ENCODE measurements at regions not wholly inside any gene's neighbourhood (a gene's known extent, or its start where the extent isn't known, plus 50 kb on each side); places are given as distances from the start of the nearest gene placed in this dataset.
A peak's percentile ranks its signal among the peaks of the same experiment; 100 is the strongest.
"Not testable (repeated sequence)": the region's sequence is repeated elsewhere in the genome, so short reads cannot be mapped to it uniquely, and the experiment has no call there.

DNA sequence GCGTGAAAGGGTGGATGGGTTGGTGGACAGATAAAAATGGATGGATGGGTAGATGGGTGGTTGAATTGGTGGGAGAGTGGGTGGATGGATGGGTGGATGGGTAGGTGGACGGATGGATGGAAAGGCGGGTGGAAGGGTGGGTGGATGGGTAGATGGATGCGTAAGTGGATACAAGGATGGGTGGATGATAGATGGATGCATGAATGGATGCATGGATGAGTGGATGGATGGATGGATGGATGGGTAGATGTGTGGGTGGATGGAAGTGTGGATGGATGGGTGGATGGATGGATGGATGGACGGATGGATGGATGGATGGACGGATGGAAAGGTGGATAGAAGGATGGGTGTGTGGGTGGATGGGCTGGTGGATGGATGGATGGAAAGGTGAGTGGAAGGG lies 77.0 kb upstream of the GRK3 start:
- DNase-seq (ENCODE audit: low read depth in 2 of 2), result no peak

DNA sequence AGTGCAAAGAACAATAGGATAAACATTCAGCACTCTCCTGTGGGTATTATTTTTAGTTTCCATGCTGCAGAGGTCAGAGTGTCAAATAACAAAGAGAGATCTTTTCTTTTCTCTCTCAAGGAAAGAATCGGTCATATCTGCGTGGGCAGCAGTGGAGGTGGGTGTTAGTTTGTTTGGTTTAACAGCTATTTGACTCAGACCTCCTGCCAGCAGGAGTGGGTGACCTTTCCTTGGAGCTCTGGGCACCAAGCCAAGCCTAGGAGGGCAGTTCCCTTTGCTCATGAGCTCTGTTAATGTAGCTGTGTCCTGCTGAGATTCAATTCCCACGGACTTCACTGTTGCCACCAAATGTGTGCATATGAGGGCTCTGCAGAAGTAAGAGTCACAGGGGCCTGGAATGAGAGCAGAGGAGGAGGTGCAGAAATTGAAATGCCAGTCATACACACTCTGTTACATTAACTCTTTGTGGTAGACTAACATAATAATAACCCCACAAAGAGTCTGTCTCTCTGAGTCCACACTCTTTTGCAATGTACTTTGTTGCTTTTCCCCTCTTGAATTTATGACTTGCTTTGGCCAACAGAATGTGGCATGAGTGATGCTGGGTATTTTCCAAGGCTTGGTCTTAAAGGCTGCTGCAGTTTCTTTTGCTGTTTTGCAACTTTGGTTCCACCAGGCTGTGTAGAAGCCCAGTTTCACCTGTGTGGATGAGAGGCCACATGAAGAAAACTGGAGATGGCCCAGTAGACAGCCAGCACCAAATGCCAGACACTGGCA lies 76.0 kb upstream of the GRK3 start:
- DNase-seq (ENCODE audit: low read depth in 2 of 2), result peak in 1 of 2 donors; percentile 8

DNA sequence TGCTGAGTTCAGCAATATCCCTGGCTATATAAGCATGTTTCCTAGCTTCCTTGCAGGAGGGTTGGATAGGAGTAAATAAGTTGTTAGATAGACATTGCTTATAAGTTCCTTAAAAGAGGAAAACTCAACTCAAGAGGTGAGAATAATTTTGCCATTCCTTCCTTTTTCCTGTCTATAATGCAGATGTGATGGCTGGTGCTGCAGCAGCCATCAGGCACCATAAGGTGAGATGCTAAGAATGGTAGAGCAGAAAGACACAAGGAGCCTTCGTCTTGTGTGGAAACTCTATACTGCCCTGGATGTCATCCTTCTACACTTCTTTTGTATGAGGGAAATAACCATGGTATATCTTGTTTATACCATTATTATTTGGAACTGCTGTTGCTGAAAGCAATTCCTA lies 74.5 kb upstream of the GRK3 start:
- no peak for DNase-seq (ENCODE audit: low read depth in 2 of 2)

DNA sequence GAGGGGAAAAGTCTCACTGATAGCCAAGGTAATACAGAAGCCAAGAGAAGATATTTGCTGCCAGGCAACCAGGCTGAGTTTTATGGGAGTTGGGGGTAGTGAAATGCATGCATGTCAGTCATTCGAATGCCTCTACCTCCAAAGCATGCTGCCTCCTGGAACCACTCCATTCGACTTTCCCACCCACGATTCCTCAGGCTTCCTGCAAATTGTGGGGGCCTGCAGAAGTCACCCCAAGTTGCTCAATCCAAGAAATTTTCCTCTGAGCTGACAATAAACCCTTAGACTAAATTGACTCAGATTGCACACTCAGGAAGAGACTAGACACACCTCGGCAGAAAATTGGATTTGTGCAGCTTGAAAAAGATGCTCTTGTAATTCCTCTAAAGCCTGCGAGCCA lies 73.6 kb upstream of the GRK3 start:
- DNase-seq (ENCODE audit: low read depth in 2 of 2), result no peak

DNA sequence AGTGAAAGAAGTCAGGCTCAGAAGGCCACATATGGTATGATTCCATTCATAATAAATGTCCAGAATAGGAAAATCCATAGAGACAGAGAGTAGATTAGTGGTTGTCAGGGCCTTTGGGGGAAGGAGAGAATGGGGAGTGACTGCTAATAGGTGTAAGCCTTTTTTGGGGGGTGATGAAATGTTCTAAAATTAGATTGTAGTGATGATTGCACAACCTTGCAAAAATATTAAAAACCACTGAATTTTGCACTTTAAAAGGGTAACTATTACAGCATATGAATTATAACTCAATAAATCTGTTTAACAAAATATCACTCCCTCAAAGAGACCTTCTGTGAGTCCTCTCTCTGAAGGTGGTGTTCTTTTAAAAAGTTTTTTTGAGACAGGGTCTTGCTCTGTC lies 72.3 kb upstream of the GRK3 start:
- DNase-seq (ENCODE audit: low read depth in 2 of 2), result no peak

DNA sequence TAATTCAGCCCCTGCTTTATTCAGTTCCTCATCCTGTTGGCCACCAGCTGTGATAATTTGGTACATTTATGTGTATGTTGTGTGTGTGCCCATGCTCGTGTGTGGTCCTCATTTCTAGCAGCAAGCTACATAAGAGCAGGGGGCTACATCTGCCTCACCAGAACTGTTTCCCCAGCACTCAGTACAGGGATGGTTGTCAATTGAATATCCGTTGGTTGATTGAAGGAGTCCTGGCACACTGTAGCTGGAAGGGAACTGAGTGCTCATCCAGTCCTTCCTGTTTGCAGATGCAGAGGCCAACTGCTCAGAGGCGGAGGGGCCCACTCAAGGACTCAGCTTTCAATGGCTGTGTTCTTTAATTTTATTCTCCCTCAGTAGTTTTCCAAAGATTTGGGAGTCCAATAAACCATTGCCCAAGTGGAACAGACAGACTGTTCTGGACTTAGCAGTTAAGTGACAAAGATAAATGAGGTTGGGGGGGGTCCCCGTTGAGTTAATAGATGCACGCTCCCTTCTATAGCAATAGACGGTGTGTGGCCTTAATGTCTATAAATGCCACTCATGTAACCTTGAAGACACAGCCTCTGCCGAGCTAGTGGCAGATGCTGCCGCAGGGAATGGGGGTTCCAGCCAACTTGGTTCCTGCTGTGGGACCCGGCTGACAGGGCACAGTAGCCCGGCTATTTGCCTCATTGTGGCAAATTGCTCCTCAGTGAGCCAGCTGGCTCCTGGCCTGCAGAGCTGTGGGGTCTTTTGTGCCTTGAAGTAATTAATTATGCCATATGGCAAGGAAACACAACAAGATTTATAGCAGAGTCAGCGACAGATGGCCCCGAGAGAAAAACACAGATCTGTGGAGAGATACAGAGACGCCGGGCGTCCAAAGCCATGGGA lies 71.4 kb upstream of the GRK3 start:
- DNase-seq (ENCODE audit: low read depth in 2 of 2), result no peak

DNA sequence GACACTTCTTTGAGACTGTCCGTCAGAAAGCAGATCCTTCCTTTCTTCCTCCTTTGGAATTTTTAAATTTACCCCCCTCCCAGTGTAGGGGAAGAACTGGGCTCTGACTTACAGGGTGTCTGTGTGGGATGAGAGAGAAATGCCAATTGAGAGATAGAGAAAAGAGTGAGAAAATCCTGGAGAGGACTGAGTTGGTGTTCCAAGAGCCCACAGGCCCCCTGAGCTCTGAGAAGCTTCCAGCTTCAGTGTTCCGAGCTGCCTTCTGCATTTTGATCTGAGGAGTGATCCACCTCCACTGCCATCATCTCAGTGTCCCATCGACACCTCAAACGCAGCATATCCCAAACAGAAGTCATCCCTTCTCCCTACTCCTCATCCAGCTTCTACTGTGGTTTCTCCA lies 70.7 kb upstream of the GRK3 start:
- no peak for DNase-seq (ENCODE audit: low read depth in 2 of 2)

DNA sequence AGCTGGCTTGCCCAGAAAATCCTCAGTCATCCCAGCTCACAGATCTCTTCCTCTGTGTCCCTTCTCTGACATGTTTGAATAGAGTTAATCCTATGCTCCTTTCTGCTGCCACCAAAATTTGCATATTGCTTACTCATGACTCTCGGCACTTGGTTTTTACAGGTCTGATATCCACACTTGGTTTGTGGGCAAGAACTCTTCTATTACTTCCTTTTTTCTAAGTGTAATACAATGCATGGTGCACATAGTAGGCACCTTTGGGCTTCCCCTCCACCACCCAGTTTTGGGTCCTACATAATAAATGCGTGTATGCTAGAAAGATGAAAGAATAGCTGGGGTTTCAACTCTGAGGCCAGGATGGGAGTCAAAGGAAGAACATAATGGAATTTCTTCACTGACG lies 69.7 kb upstream of the GRK3 start:
- DNase-seq (ENCODE audit: low read depth in 2 of 2), result no peak

DNA sequence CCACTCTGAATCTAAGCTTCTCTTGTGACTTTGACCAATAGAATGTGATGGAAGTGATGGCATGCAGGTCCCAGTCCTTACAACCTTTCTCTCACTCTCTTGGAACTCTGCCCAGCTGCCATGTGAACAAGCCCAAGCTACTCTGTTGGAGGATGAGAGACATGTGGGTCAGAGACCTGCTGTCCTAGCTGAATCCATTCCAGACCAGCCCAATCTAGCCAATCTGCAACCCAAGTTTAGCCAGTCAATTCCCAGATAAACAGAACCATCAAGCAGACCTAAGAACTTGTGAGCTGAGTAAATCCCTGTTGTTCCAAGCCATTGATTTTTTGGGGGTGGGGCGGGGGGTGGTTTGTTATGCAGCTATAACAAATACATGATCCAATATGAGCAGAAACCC lies 69.2 kb upstream of the GRK3 start:
- no peak for DNase-seq (ENCODE audit: low read depth in 2 of 2)

DNA sequence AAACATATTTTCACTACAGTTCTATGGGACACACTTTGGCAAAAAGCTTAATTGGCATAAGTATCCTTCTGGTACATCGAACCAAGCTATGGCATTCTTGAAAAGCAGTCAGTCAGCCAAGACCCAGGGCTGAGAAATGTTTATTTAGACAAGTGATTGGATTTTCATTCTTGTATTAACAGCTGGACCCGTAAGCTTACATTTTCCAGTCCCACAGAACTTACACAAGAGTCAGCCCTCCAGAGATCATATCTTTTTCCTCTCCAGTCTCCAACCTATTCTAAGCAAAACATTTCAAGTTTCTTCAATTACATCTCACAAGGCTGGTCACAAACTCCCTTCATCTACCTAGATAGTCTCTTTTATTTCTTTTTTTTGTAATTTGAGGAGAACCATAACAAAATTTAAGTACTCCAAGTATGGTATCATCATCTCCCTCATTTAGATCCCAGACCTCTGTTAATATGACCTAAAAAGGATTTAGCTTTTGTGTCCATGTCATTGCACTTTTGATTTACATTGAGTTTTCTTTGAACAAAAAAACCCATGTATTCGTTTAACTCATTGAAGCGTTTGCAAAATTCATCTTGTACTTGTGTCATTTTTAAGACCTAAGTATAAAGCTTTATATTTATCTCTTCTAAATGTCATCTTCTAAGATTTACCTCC lies 67.9 kb upstream of the GRK3 start:
- no peak for DNase-seq (ENCODE audit: low read depth in 2 of 2)

DNA sequence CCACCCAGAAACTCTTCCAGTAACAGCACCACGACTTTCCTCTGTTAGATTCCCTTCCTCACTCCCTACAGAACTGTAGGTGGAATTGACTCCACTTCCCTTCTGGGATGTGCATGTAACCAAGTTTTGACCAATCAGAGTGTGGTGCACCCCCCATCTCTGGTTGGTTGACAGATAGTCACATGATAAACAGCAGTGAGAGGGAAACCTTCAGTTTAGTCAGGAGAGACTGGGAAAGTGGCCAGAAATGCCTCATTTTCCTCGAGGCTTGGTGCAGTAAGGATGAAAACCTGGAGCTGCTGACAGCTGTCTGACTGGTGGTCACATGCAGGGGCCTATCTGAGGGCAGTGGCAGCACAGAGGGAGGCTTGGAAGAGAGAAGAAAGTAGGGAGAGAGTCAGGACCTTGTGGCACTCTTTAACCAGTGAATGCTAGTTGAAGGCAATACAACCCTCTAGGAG lies 67.3 kb upstream of the GRK3 start:
- DNase-seq (ENCODE audit: low read depth in 2 of 2), result no peak

DNA sequence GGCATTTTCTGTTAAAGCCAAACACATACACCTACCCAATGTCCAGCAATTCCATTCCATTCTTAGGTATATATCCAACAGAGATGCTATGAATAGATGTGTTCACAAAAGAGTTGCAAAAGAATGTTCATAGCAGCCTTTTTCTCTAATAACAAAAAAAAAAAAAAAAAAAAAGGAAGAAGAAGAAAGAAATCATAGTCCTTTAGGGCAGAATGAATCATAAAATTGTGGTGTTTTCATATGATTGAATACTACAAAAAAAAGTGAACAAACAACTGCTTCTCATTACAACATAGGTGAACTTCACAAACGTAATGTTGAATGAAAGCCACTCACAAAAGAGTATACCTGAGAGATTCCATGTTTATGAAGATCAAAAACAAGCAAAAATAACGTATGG lies 66.8 kb upstream of the GRK3 start:
- no peak for DNase-seq (ENCODE audit: low read depth in 2 of 2)

DNA sequence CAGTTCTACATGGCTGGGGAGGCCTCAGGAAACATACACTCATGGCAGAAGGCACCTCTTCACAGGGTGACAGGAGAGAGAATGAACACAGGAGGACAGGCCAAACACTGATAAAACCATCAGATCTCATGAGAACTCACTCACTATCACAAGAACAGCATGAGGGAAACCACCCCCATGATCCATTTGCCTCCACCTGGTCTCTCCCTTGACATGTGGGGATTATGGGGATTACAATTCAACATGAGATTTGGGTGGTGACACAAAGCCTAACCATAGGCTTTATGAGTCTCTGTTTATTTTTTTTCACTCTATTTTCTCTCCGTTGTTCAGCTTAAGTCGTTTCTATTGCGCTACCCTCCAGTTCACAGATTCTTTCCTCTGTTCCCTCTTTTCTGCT lies 63.8 kb upstream of the GRK3 start:
- DNase-seq (ENCODE audit: low read depth in 2 of 2), result not testable (repeated sequence)

DNA sequence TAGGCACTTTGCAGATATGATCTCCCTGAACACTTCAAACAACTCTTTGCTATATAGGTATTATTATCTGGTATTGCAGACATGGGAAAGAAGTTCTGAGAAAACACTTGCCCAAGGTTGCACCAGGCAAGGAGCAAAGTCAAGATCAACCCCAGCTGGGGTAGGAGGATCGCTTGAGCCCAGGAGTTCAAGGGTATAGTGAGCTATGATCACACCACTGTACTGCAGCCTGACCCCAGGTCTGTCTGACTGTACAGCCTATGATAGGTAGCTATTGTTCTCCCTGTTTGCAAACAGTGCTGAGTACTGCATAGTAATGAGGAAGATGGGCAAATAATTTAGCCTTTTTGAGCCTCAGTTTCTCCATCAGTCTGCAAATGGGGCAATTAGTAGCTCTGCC lies 60.5 kb upstream of the GRK3 start:
- DNase-seq (ENCODE audit: low read depth in 2 of 2), result not testable (repeated sequence)

DNA sequence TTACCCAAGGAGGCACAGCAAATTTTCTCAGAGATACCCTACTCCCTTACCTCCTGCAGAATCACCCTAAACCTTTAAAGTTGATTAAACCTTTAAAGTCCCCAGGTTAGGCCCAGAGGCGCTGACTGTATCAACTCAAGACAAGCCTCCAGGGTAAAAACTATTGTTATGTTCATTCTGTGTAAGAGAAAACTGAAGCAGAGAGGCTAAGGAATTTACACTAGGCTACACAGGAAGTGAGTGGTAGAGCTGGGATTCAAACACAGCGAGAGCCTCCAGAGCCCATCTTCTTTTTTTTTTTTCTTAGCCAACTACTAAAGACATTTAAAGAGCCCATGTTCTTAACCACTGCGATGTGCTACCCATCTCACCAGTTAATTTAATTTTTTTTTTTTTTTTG lies 56.3 kb upstream of the GRK3 start:
- DNase-seq (ENCODE audit: low read depth in 2 of 2), result no peak

DNA sequence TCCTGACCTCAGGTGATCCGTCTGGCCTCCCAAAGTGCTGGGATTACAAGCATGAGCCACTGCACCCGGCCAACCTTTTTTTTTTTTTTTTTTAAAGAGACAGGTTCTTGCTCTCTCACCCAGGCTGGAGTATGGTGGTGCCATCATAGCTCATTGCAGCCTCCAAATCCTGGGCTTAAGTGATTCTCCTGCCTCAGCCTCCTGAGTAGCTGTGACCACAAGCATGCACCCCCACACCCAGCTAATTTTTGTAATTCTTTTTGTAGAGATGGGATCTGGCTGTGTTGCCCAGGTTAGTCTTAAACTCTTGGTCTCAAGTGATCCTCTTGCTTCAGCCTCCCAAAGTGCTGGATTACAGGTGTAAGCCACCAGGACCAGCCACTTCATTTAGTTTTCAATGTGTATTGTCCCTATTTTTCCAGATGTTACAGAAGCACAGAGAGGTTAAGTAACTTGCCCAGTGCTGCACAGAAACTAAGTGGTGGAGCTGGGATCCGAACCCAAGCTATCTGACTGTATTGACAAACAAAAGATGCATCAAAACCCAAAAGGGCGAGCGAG lies 55.6 kb upstream of the GRK3 start:
- DNase-seq (ENCODE audit: low read depth in 2 of 2), result no peak

DNA sequence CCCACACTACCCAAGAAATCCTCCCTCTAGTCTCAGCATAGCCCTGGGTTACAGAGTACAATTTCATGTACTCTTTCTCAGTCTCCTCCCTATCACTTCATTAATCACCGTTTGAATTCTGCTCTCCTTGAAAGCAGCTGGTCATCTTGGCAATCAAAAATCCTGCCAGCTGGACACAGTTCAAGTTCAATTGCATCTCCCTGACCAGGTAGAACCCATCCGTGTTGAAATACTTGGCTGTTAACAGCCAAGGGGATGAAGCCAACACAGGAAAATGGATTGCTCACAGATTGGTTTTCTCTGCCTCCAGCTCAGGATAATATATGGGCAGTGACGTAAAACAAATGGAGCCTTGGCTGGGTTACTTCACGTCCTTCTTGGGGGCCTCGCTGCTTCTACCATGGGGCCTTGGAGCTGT lies 55.1 kb upstream of the GRK3 start:
- DNase-seq (ENCODE audit: low read depth in 2 of 2), result no peak

DNA sequence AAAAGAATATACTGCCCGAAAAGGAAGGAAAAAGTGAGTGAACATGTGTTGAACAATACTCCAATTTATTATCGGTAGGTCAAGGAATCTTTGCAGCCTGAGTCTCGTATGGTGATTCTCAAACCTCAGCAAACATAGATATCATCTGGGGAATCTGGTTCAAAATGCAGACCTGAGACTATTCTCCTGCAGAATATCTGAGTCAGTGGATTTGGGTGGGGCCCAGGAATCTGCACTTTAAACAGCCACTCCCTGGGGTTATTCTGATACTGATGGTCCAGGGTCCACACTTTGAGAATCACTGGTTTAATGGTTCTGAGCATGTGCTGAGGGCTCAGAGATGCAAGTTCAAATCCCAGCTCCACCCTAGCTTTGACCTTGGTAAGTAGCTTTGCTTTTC lies 53.6 kb upstream of the GRK3 start:
- DNase-seq (ENCODE audit: low read depth in 2 of 2), result no peak

DNA sequence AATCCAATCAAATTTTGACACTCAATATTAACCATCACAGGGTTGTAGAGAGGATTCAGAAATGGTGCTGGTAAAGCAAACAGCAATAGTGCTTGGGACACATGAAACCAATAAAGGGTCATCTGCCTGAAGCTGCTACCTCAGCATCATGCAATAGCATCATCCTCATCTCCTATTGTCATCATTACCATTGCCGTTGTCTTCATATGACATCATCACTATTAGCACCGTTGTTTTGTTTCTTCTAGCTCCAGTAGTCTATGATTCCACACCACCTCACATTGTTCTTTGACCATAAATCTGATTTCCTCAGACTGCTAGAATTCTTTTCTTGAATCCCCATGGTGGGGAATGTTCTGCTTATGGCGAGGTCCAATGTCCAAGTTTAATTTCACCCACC lies 52.8 kb upstream of the GRK3 start:
- DNase-seq (ENCODE audit: low read depth in 2 of 2), result no peak

DNA sequence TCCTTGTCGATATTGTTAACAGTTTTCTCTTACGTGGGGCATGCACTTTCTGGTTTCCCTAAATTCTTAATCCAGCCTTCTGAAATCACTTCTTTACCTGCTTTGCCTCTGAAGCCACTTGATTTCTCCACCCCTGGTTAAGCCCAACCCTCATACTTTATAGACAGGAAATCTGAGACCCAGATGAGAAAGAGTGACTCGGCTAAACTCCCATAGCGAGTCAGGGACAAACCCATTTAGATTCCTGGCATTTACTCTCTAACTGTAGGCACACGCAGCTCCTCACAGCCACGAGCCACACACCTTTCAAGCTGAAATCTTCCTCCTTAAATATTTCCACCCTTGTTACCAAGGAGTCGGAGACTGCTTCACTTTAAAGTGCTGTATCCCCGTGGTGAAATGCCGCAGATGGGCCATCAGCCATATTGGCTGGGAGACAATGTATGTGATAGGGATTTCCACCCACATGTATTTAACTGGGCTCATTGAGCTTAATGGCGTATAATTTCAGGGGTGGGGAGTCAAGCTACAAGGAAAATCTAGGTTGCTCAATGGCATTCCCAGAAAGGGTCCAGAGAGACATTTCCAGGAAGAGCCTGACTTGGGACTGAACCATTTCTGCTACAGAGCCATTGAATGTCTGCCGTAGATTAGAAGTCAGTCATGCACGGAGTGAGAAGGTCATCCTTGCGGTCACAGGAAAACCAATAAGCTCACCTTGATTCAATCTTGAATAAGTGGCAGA lies 49.9 kb upstream of the GRK3 start:
- DNase-seq (ENCODE audit: low read depth in 2 of 2), result no peak
